Adrenal gland (tissue), 5 donors: ENCODE measurements at regions not wholly inside any gene's neighbourhood (a gene's known extent, or its start where the extent isn't known, plus 50 kb on each side); places are given as distances from the start of the nearest gene placed in this dataset.

Experiments
- POLR2A ChIP-seq, 2 donors: fragments of 450-650 bp; IDR thresholded peaks; one replicate each; pipeline ENCODE4 v1.6.1; 2017; ENCODE audit warnings: antibody characterized with exemption in 2 of 2, mild to moderate bottlenecking in 2 of 2, moderate library complexity in 1 of 2
- TF ChIP-seq, protein P1 (sequence below), 6 experiments: fragments of 450-650 bp in 4 of 6; fragments of 200-600 bp in 2 of 6; sonication (generic) in 1 of 6; IDR thresholded peaks; 1 replicate in 5 of 6; 2 replicates in 1 of 6; pipeline versions ENCODE4 v1.5.1 to v1.8.0; 2016 to 2021; ENCODE audit warnings: antibody characterized with exemption in 6 of 6, mild to moderate bottlenecking in 2 of 6, moderate library complexity in 1 of 6
- donor health status: DM: no; HTN: no; CAD: no.

DNA sequence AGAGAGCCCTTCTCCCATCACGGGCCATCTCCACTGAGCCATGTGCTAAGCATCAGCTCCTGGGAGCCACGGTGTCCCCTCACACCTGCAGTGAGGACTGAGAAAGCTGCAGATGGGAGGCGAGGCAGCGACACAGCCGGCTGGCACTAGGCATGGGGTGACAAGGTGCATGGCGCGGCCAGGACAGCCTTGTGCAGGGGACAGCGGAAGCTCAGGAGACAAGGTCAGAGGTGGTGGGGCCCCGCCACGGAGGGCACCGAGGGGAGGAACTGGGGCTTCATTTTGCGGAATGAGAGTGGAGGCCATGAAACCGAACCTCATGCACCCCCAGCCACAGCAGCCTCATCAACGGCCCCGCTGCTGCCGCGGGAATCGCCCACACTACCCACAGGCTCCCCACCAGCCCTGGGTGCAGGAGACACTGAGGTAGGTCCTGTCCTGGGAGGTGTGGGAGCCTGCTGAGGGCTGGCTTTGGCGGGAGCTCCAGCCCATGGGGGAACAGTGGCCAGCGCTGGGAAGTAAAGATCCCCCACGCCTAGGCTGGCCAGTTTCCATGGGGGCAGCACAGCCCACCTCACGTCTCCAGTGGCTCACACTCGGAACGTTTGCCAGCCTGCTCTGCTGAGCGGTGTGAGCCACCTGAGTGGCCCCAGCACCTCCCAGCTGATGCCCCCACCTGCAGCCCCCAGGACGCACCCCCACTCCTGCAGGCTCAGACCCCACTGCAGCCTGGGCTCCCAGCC is 71.2 kb upstream of the INSIG1 start:
- TF ChIP-seq, protein P1, sequence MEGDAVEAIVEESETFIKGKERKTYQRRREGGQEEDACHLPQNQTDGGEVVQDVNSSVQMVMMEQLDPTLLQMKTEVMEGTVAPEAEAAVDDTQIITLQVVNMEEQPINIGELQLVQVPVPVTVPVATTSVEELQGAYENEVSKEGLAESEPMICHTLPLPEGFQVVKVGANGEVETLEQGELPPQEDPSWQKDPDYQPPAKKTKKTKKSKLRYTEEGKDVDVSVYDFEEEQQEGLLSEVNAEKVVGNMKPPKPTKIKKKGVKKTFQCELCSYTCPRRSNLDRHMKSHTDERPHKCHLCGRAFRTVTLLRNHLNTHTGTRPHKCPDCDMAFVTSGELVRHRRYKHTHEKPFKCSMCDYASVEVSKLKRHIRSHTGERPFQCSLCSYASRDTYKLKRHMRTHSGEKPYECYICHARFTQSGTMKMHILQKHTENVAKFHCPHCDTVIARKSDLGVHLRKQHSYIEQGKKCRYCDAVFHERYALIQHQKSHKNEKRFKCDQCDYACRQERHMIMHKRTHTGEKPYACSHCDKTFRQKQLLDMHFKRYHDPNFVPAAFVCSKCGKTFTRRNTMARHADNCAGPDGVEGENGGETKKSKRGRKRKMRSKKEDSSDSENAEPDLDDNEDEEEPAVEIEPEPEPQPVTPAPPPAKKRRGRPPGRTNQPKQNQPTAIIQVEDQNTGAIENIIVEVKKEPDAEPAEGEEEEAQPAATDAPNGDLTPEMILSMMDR (IDR thresholded peaks at IDR 0.05) = no peak
- TF ChIP-seq POLR2A (IDR thresholded peaks at IDR 0.05) = no peak
